Upper lobe of left lung (tissue), 4 donors: ENCODE measurements at regions not wholly inside any gene's neighbourhood (a gene's known extent, or its start where the extent isn't known, plus 50 kb on each side); places are given as distances from the start of the nearest gene placed in this dataset.

Experiments
- CTCF ChIP-seq, 6 experiments: fragments of 450-650 bp in 4 of 6; fragments of 200-600 bp in 2 of 6; sonication (generic) in 2 of 6; IDR thresholded peaks; one replicate each; pipeline ENCODE4 v1.5.1; 2016 to 2019; ENCODE audit warnings: antibody characterized with exemption in 6 of 6
- EP300 ChIP-seq, 4 donors: sonication (generic); formaldehyde crosslinking; IDR thresholded peaks; one replicate each; pipeline ENCODE4 v1.5.1; 2017; ENCODE audit warnings: antibody characterized with exemption in 4 of 4, control low read depth in 2 of 4
- POLR2A ChIP-seq, 4 donors: fragments of 450-650 bp; IDR thresholded peaks; one replicate each; pipeline ENCODE4 v1.5.1; 2016 to 2017; ENCODE audit warnings: antibody characterized with exemption in 4 of 4, mild to moderate bottlenecking in 2 of 4
- POLR2AphosphoS5 ChIP-seq, 2 donors: sonication (generic); formaldehyde crosslinking; IDR thresholded peaks; one replicate each; pipeline ENCODE4 v1.5.1; 2017; ENCODE audit warnings: antibody characterized with exemption in 2 of 2

- TF ChIP-seq EP300 (IDR thresholded peaks at IDR 0.05) (no peak), CTCF (IDR thresholded peaks at IDR 0.05) (no peak), POLR2AphosphoS5 (IDR thresholded peaks at IDR 0.05) (no peak), POLR2A (IDR thresholded peaks at IDR 0.05) (no peak)
These were observed 58.2 kb upstream of the DYNC1I2 start for GRCh38 chr2:171629113-171629512.
